ENCODE measurements at regions not wholly inside any gene's neighbourhood (a gene's known extent, or its start where the extent isn't known, plus 50 kb on each side); places are given as distances from the start of the nearest gene placed in this dataset. TPM values are rescaled to one million over a fixed set of nuclear protein-coding genes. Genes with fewer than 3 reads are reported as not detected.

GRCh38 chr9:13049223-13049622 lies 230.3 kb downstream of the MPDZ start:
- Histone ChIP-seq H4K20me1 (ENCODE audit: insufficient read depth, low read length) (no peaks in the 10 kb centered on the region), H2AFZ (ENCODE audit: low read length) (peak overlapping the region; percentile 83), H3K4me1 (ENCODE audit: insufficient read depth, low read length) (no peaks in the 10 kb centered on the region), H3K4me2 (ENCODE audit: insufficient read depth, low read length) (peak overlapping the region; percentile 33), H3K27me3 (ENCODE audit: insufficient read depth, low read length) (no peaks in the 10 kb centered on the region), H3K79me2 (ENCODE audit: insufficient read depth, low read length) (no peaks in the 10 kb centered on the region), H3K9me3 (ENCODE audit: low read depth, low read length) (no peaks in the 10 kb centered on the region), H3K4me3 (ENCODE audit: insufficient read depth, low read length) (no peak overlapping the region), H3K36me3 (ENCODE audit: insufficient read depth, low read length) (no peaks in the 10 kb centered on the region), H3K27ac (ENCODE audit: low read depth, low read length) (no peak overlapping the region)
- no peak for DNase-seq (ENCODE audit: insufficient read length, low spot score, missing footprints)
- no peak for TF ChIP-seq CTCF (IDR thresholded peaks at IDR 0.05; ENCODE audit: extremely low read depth, low read depth, low read length)

DNA sequence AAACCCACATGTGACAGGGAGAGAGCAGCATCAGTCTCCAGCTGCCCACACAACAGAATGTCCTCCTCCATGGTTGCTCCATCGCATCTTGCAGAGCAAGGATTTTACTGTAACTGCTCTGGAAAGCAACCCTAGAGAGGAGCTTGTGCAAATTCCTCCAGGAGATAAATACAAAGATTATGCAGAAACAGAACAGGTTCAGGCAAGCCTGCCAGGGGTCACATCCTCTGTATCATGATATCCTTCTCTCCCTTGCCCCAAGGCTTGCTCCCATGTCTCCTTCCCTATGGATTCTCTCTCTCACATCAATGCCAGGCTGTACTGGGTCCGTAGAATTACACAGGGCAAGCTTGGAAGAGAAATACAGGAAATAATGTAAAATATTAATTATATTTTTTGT lies 226.0 kb downstream of the MPDZ start:
- H3K4me3 ChIP-seq (ENCODE audit: insufficient read depth, low read length): no peak overlapping the region
- H3K9me3 ChIP-seq (ENCODE audit: low read depth, low read length): no peaks in the 10 kb centered on the region
- H3K27ac ChIP-seq (ENCODE audit: low read depth, low read length): no peak overlapping the region
- no peaks in the 10 kb centered on the region for H3K27me3 ChIP-seq (ENCODE audit: insufficient read depth, low read length)
- no peaks in the 10 kb centered on the region for H3K4me1 ChIP-seq (ENCODE audit: insufficient read depth, low read length)
- H2AFZ ChIP-seq (ENCODE audit: low read length): no peak overlapping the region
- H3K36me3 ChIP-seq (ENCODE audit: insufficient read depth, low read length): no peaks in the 10 kb centered on the region
- H4K20me1 ChIP-seq (ENCODE audit: insufficient read depth, low read length): no peaks in the 10 kb centered on the region
- no peak for TF ChIP-seq CTCF (IDR thresholded peaks at IDR 0.05; ENCODE audit: extremely low read depth, low read depth, low read length)
- DNase-seq (ENCODE audit: insufficient read length, low spot score, missing footprints): no peak
- H3K79me2 ChIP-seq (ENCODE audit: insufficient read depth, low read length): no peaks in the 10 kb centered on the region
- H3K4me2 ChIP-seq (ENCODE audit: insufficient read depth, low read length): no peak overlapping the region

DNA sequence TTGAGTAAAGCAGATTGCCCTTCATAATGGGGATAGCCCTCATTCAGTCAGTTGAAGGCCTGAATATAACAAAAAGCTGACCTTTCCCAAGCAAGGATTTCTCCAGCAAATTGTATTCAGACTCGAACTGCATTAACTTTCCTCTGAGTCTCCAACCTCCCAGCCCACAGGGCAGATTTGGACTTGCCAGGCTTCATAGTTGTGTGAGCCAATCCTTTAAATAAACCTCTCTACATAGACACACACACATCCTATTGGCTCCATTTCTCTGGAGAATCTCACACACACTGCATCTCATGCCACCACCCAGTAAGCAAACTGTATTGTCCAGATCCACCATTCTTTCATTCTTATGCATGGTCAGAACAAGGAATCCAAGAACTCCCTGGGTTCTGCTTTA lies 225.1 kb downstream of the MPDZ start:
- H3K36me3 ChIP-seq (ENCODE audit: insufficient read depth, low read length): no peaks in the 10 kb centered on the region
- H3K4me1 ChIP-seq (ENCODE audit: insufficient read depth, low read length): no peaks in the 10 kb centered on the region
- no peak for TF ChIP-seq CTCF (IDR thresholded peaks at IDR 0.05; ENCODE audit: extremely low read depth, low read depth, low read length)
- no peak overlapping the region for H3K4me3 ChIP-seq (ENCODE audit: insufficient read depth, low read length)
- no peaks in the 10 kb centered on the region for H3K9me3 ChIP-seq (ENCODE audit: low read depth, low read length)
- H3K27ac ChIP-seq (ENCODE audit: low read depth, low read length): no peak overlapping the region
- H3K27me3 ChIP-seq (ENCODE audit: insufficient read depth, low read length): no peaks in the 10 kb centered on the region
- no peaks in the 10 kb centered on the region for H3K79me2 ChIP-seq (ENCODE audit: insufficient read depth, low read length)
- H4K20me1 ChIP-seq (ENCODE audit: insufficient read depth, low read length): no peaks in the 10 kb centered on the region
- H3K4me2 ChIP-seq (ENCODE audit: insufficient read depth, low read length): no peak overlapping the region
- no peak overlapping the region for H2AFZ ChIP-seq (ENCODE audit: low read length)
- no peak for DNase-seq (ENCODE audit: insufficient read length, low spot score, missing footprints)

Small RNA genes lying in the stretch of these regions (small RNA-seq; reads per million reads assigned to genes)
- gene RF00019: not detected

Measured in osteoblast (primary cell).